HepG2 (cell line): ENCODE measurements at regions not wholly inside any gene's neighbourhood (a gene's known extent, or its start where the extent isn't known, plus 50 kb on each side); places are given as distances from the start of the nearest gene placed in this dataset.

Experiments
- CHD2 ChIP-seq: IDR thresholded peaks from 2 replicates; pipeline ENCODE4 v1.6.1; 2011; ENCODE audit warnings: low read depth, low read length, improper control_type of control experiment
- KAT7 ChIP-seq: IDR thresholded peaks from 2 replicates; pipeline ENCODE4 v1.6.1; 2018; ENCODE audit warnings: borderline replicate concordance, missing compliant biosample characterization
- MIER2 ChIP-seq: IDR thresholded peaks from 2 replicates; pipeline ENCODE4 v1.6.1; 2016; ENCODE audit warnings: missing biosample characterization, missing genetic modification reagents
- SMC3 ChIP-seq: IDR thresholded peaks from 2 replicates; pipeline ENCODE4 v1.6.1; 2011; ENCODE audit warnings: low read length, improper control_type of control experiment
- ZNF644 ChIP-seq: IDR thresholded peaks from 2 replicates; pipeline ENCODE4 v1.6.1; 2016; ENCODE audit warnings: low read depth

- TF ChIP-seq MIER2 = no peak
- TF ChIP-seq KAT7 (CRISPR knock-in tag) = no peak
- no peak for TF ChIP-seq SMC3
- no peak for TF ChIP-seq CHD2
- no peak for TF ChIP-seq ZNF644 (CRISPR knock-in tag)
Measured at GRCh38 chr4:37002625-37003024, 241.9 kb upstream of the NWD2 start.
